SK-N-SH treated with all-trans-retinoic acid at 6 μM for 48 hours (cell line): ENCODE measurements at regions not wholly inside any gene's neighbourhood (a gene's known extent, or its start where the extent isn't known, plus 50 kb on each side); places are given as distances from the start of the nearest gene placed in this dataset.

Experiments used
- ATAC-seq: fragments of 200-7000 bp; cut with Tn5 transposase; 3 replicates; pipeline ENCODE4 v1.9.1; 2020; ENCODE audit warnings: mild to moderate bottlenecking, moderate library complexity
- ARNTL ChIP-seq: fragments of 450-650 bp; formaldehyde crosslinking; IDR thresholded peaks from 2 replicates; pipeline ENCODE4 v1.5.0; 2020; ENCODE audit warnings: low read depth, mild to moderate bottlenecking, moderate library complexity, borderline replicate concordance
- BACH2 ChIP-seq: fragments of 250-450 bp; sonication (Bioruptor Pico); IDR thresholded peaks from 2 replicates; pipeline ENCODE4 v1.9.0; 2021; ENCODE audit warnings: mild to moderate bottlenecking, borderline replicate concordance
- CSDC2 ChIP-seq: fragments of 250-450 bp; sonication (Bioruptor Pico); IDR thresholded peaks from 2 replicates; pipeline ENCODE4 v1.5.0; 2020; ENCODE audit warnings: mild to moderate bottlenecking, moderate library complexity
- CSRNP3 ChIP-seq: fragments of 250-450 bp; sonication (Bioruptor Pico); IDR thresholded peaks from 2 replicates; pipeline ENCODE4 v1.5.1; 2021; ENCODE audit warnings: mild to moderate bottlenecking, moderate library complexity
- ESRRG ChIP-seq: fragments of 250-450 bp; sonication (Bioruptor Pico); IDR thresholded peaks from 2 replicates; pipeline ENCODE4 v1.6.1; 2021; ENCODE audit warnings: mild to moderate bottlenecking
- GLIS3 ChIP-seq: fragments of 250-450 bp; sonication (Bioruptor Pico); IDR thresholded peaks from 2 replicates; pipeline ENCODE4 v1.5.0; 2020; ENCODE audit warnings: mild to moderate bottlenecking, moderate library complexity
- OSR1 ChIP-seq: fragments of 250-450 bp; sonication (Bioruptor Pico); IDR thresholded peaks from 2 replicates; pipeline ENCODE4 v1.8.0; 2022; ENCODE audit warnings: moderate library complexity, mild to moderate bottlenecking, inconsistent platforms
- PPARA ChIP-seq: fragments of 250-450 bp; sonication (Bioruptor Pico); IDR thresholded peaks from 2 replicates; pipeline ENCODE4 v1.5.0; 2020; ENCODE audit warnings: mild to moderate bottlenecking, borderline replicate concordance
- RARB ChIP-seq: fragments of 250-450 bp; sonication (Bioruptor Pico); IDR thresholded peaks from 2 replicates; pipeline ENCODE4 v1.8.0; 2021; ENCODE audit warnings: mild to moderate bottlenecking, moderate library complexity
- SNAI2 ChIP-seq: fragments of 250-450 bp; sonication (Bioruptor Pico); IDR thresholded peaks from 2 replicates; pipeline ENCODE4 v1.5.0; 2020; ENCODE audit warnings: mild to moderate bottlenecking, moderate library complexity
- TCF4 ChIP-seq: fragments of 250-450 bp; sonication (Bioruptor Pico); IDR thresholded peaks from 2 replicates; pipeline ENCODE4 v1.8.0; 2021; ENCODE audit warnings: mild to moderate bottlenecking, moderate library complexity, borderline replicate concordance
- TOX ChIP-seq: fragments of 250-450 bp; sonication (Bioruptor Pico); IDR thresholded peaks from 2 replicates; pipeline ENCODE4 v1.8.0; 2021; ENCODE audit warnings: mild to moderate bottlenecking, moderate library complexity, borderline replicate concordance
- TSHZ2 ChIP-seq: fragments of 250-450 bp; sonication (Bioruptor Pico); IDR thresholded peaks from 2 replicates; pipeline ENCODE4 v1.5.0; 2020; ENCODE audit warnings: mild to moderate bottlenecking, moderate library complexity
- ZC3H10 ChIP-seq: fragments of 250-450 bp; sonication (Bioruptor Pico); IDR thresholded peaks from 2 replicates; pipeline ENCODE4 v1.5.1; 2021; ENCODE audit warnings: mild to moderate bottlenecking, moderate library complexity
- ZFP30 ChIP-seq: fragments of 450-650 bp; formaldehyde crosslinking; IDR thresholded peaks from 2 replicates; pipeline ENCODE4 v1.5.0; 2022; ENCODE audit warnings: mild to moderate bottlenecking, moderate library complexity
- ZNF565 ChIP-seq: fragments of 450-650 bp; formaldehyde crosslinking; conservative IDR thresholded peaks from 2 replicates; pipeline ENCODE4 v1.5.0; 2020; ENCODE audit warnings: low read depth, mild to moderate bottlenecking, moderate library complexity
- ZNF8 ChIP-seq: fragments of 450-650 bp; formaldehyde crosslinking; IDR thresholded peaks from 2 replicates; pipeline ENCODE4 v1.5.0; 2020; ENCODE audit warnings: mild to moderate bottlenecking, moderate library complexity
- TF ChIP-seq, protein P1 (sequence below): fragments of 250-450 bp; sonication (Bioruptor Pico); IDR thresholded peaks from 2 replicates; pipeline ENCODE4 v1.8.0; 2021; ENCODE audit warnings: low read depth, mild to moderate bottlenecking, moderate library complexity, borderline replicate concordance
- TF ChIP-seq, protein P2 (sequence below): fragments of 250-450 bp; sonication (Bioruptor Pico); IDR thresholded peaks from 2 replicates; pipeline ENCODE4 v1.8.0; 2020; ENCODE audit warnings: mild to moderate bottlenecking, moderate library complexity, borderline replicate concordance
- TF ChIP-seq, protein P3 (sequence below): fragments of 250-450 bp; sonication (Bioruptor Pico); IDR thresholded peaks from 2 replicates; pipeline ENCODE4 v1.5.1; 2020; ENCODE audit warnings: low read depth, mild to moderate bottlenecking, moderate library complexity

GRCh38 chr10:31607481-31607880, 288.5 kb downstream of the ZEB1 start:
- no peak for ATAC-seq
- TF ChIP-seq ZNF565 (CRISPR knock-in tag), result no peak
- TF ChIP-seq, protein P1, sequence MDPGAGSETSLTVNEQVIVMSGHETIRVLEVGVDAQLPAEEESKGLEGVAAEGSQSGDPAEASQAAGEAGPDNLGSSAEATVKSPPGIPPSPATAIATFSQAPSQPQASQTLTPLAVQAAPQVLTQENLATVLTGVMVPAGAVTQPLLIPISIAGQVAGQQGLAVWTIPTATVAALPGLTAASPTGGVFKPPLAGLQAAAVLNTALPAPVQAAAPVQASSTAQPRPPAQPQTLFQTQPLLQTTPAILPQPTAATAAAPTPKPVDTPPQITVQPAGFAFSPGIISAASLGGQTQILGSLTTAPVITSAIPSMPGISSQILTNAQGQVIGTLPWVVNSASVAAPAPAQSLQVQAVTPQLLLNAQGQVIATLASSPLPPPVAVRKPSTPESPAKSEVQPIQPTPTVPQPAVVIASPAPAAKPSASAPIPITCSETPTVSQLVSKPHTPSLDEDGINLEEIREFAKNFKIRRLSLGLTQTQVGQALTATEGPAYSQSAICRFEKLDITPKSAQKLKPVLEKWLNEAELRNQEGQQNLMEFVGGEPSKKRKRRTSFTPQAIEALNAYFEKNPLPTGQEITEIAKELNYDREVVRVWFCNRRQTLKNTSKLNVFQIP (CRISPR knock-in tag), result no peak
- TF ChIP-seq TOX (CRISPR knock-in tag), result no peak
- TF ChIP-seq, protein P2, sequence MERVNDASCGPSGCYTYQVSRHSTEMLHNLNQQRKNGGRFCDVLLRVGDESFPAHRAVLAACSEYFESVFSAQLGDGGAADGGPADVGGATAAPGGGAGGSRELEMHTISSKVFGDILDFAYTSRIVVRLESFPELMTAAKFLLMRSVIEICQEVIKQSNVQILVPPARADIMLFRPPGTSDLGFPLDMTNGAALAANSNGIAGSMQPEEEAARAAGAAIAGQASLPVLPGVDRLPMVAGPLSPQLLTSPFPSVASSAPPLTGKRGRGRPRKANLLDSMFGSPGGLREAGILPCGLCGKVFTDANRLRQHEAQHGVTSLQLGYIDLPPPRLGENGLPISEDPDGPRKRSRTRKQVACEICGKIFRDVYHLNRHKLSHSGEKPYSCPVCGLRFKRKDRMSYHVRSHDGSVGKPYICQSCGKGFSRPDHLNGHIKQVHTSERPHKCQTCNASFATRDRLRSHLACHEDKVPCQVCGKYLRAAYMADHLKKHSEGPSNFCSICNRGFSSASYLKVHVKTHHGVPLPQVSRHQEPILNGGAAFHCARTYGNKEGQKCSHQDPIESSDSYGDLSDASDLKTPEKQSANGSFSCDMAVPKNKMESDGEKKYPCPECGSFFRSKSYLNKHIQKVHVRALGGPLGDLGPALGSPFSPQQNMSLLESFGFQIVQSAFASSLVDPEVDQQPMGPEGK (CRISPR knock-in tag), result no peak
- no peak for TF ChIP-seq RARB (CRISPR knock-in tag)
- TF ChIP-seq TCF4 (CRISPR knock-in tag), result no peak
- no peak for TF ChIP-seq PPARA

- TF ChIP-seq GLIS3 (CRISPR knock-in tag) (no peak), ZFP30 (CRISPR knock-in tag) (no peak), ESRRG (no peak), CSRNP3 (CRISPR knock-in tag) (no peak), CSDC2 (CRISPR knock-in tag) (no peak)
- TF ChIP-seq, protein P1 (CRISPR knock-in tag), result no peak
- no peak for ATAC-seq
These were observed 287.8 kb downstream of the ZEB1 start for GRCh38 chr10:31606841-31607240.

DNA sequence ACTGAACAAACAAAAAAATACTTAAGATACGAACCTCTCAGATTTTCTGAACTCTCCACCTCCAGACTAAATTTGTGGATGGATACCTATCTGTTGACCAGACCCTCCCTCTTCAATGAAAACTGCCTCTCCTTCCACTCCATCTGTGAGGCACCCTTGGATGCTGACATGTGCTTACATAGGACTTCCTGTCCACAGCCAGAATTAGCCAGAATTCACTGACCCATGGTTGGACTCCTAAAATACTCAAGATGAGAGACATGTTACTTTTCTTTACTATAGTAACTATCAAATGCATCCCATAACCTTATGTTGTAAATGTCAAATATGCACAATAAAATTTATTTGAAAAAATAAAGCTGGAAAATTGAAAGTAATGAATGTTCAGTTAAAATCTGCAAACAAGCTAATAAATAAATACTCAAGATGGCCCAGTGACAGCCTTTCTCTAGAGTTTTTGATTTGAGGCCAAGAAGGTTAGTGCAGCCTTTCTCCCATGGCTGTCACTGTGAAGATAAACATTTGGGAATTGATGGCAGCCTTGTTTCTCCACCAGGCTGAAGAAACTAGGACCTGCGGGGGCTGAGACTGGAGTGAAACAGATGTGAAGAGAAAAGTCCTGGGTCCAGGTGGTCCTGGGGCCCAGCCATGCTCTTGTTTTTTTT, 287.0 kb downstream of the ZEB1 start:
- no peak for ATAC-seq
- no peak for TF ChIP-seq ZFP30 (CRISPR knock-in tag)
- no peak for TF ChIP-seq ESRRG
- TF ChIP-seq ZNF8 (CRISPR knock-in tag), result no peak
- no peak for TF ChIP-seq ZNF565 (CRISPR knock-in tag)
- TF ChIP-seq GLIS3 (CRISPR knock-in tag), result no peak
- TF ChIP-seq ARNTL, result no peak
- no peak for TF ChIP-seq BACH2
- TF ChIP-seq SNAI2, result no peak
- TF ChIP-seq RARB (CRISPR knock-in tag), result no peak
- TF ChIP-seq, protein P1 (CRISPR knock-in tag), result no peak
- TF ChIP-seq TSHZ2 (CRISPR knock-in tag), result no peak
- TF ChIP-seq, protein P2 (CRISPR knock-in tag), result no peak
- TF ChIP-seq ZC3H10 (CRISPR knock-in tag), result no peak
- no peak for TF ChIP-seq CSDC2 (CRISPR knock-in tag)
- TF ChIP-seq, protein P3, sequence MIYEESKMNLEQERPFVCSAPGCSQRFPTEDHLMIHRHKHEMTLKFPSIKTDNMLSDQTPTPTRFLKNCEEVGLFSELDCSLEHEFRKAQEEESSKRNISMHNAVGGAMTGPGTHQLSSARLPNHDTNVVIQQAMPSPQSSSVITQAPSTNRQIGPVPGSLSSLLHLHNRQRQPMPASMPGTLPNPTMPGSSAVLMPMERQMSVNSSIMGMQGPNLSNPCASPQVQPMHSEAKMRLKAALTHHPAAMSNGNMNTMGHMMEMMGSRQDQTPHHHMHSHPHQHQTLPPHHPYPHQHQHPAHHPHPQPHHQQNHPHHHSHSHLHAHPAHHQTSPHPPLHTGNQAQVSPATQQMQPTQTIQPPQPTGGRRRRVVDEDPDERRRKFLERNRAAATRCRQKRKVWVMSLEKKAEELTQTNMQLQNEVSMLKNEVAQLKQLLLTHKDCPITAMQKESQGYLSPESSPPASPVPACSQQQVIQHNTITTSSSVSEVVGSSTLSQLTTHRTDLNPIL (CRISPR knock-in tag), result no peak
- TF ChIP-seq TCF4 (CRISPR knock-in tag), result no peak
- no peak for TF ChIP-seq OSR1 (CRISPR knock-in tag)
